Skeletal muscle tissue (tissue), 3 donors: ENCODE measurements at regions not wholly inside any gene's neighbourhood (a gene's known extent, or its start where the extent isn't known, plus 50 kb on each side); places are given as distances from the start of the nearest gene placed in this dataset.

ENCODE experiments used
- H3K27ac ChIP-seq: one replicate; pipeline ENCODE4 v1.7.0; 2013; ENCODE audit warnings: mild to moderate bottlenecking, low read depth, low read length, inconsistent platforms
- H3K27me3 ChIP-seq, 3 donors: one replicate each; pipeline ENCODE4 v1.7.0; 2013; ENCODE audit warnings: low read length in 3 of 3; ENCODE audit not compliant: control insufficient read depth in 3 of 3, insufficient read depth in 3 of 3
- H3K36me3 ChIP-seq, 3 donors: one replicate each; pipeline ENCODE4 v1.7.0; 2013; ENCODE audit warnings: low read length in 3 of 3; ENCODE audit not compliant: control insufficient read depth in 3 of 3, insufficient read depth in 3 of 3
- H3K4me1 ChIP-seq, 3 donors: one replicate each; pipeline ENCODE4 v1.7.0; 2013; ENCODE audit warnings: low read length in 3 of 3, mild to moderate bottlenecking in 3 of 3; ENCODE audit not compliant: control insufficient read depth in 3 of 3, insufficient read depth in 3 of 3
- H3K4me3 ChIP-seq, 3 donors: one replicate each; pipeline ENCODE4 v1.7.0; 2013; ENCODE audit warnings: low read length in 3 of 3
- H3K9ac ChIP-seq, 3 donors: one replicate each; pipeline ENCODE4 v1.7.0; 2013; ENCODE audit warnings: low read length in 3 of 3, mild to moderate bottlenecking in 3 of 3, moderate library complexity in 2 of 3, low read depth in 1 of 3
- H3K9me3 ChIP-seq, 3 donors: one replicate each; pipeline ENCODE4 v1.7.0; 2013; ENCODE audit warnings: low read length in 3 of 3; ENCODE audit not compliant: control insufficient read depth in 3 of 3
- donor health status: Osteomylitis.

- H3K4me3 ChIP-seq: no peak overlapping the region
- no peak overlapping the region for H3K27ac ChIP-seq
- no peak overlapping the region for H3K9ac ChIP-seq
- no peaks in the 10 kb centered on the region for H3K27me3 ChIP-seq
- no peaks in the 10 kb centered on the region for H3K36me3 ChIP-seq
- H3K4me1 ChIP-seq: no peaks in the 10 kb centered on the region
- no peaks in the 10 kb centered on the region for H3K9me3 ChIP-seq
Observed at GRCh38 chr6:121499666-121500065, 64.2 kb downstream of the GJA1 start.

GRCh38 chr6:121503589-121503991 is 68.1 kb downstream of the GJA1 start:
- H3K36me3 ChIP-seq: no peaks in the 10 kb centered on the region
- H3K27ac ChIP-seq: no peak overlapping the region
- H3K4me3 ChIP-seq: no peak overlapping the region
- no peak overlapping the region for H3K9ac ChIP-seq
- no peaks in the 10 kb centered on the region for H3K27me3 ChIP-seq
- H3K4me1 ChIP-seq: peaks cover 2 to 5% (median 4%) of the 10 kb centered on the region in 3 donors
- H3K9me3 ChIP-seq: no peaks in the 10 kb centered on the region

- no peaks in the 10 kb centered on the region for H3K9me3 ChIP-seq
- H3K4me1 ChIP-seq: peaks cover 2 to 5% (median 4%) of the 10 kb centered on the region in 3 donors
- H3K27ac ChIP-seq: no peak overlapping the region
- no peak overlapping the region for H3K4me3 ChIP-seq
- no peak overlapping the region for H3K9ac ChIP-seq
- no peaks in the 10 kb centered on the region for H3K36me3 ChIP-seq
- H3K27me3 ChIP-seq: no peaks in the 10 kb centered on the region
Observed at GRCh38 chr6:121504227-121504626, 68.8 kb downstream of the GJA1 start.

- H3K27me3 ChIP-seq: no peaks in the 10 kb centered on the region
- no peaks in the 10 kb centered on the region for H3K36me3 ChIP-seq
- no peak overlapping the region for H3K9ac ChIP-seq
- no peak overlapping the region for H3K27ac ChIP-seq
- H3K4me3 ChIP-seq: no peak overlapping the region
- H3K4me1 ChIP-seq: peaks cover 2 to 5% (median 4%) of the 10 kb centered on the region in 3 donors
- H3K9me3 ChIP-seq: no peaks in the 10 kb centered on the region
Observed at GRCh38 chr6:121505284-121505683, 69.8 kb downstream of the GJA1 start.

- Histone ChIP-seq H3K27me3 (no peaks in the 10 kb centered on the region), H3K36me3 (no peaks in the 10 kb centered on the region), H3K4me3 (no peak overlapping the region), H3K4me1 (peaks cover 2 to 5% (median 4%) of the 10 kb centered on the region in 3 donors), H3K27ac (peak overlapping the region; percentile 76), H3K9me3 (no peaks in the 10 kb centered on the region), H3K9ac (no peak overlapping the region)
Observed at GRCh38 chr6:121506761-121507754, 71.6 kb downstream of the GJA1 start.

GRCh38 chr6:121510568-121511177 is 75.2 kb downstream of the GJA1 start:
- no peak overlapping the region for H3K9ac ChIP-seq
- H3K36me3 ChIP-seq: no peaks in the 10 kb centered on the region
- H3K27me3 ChIP-seq: no peaks in the 10 kb centered on the region
- H3K9me3 ChIP-seq: no peaks in the 10 kb centered on the region
- H3K4me3 ChIP-seq: no peak overlapping the region
- peaks cover 2 to 5% (median 4%) of the 10 kb centered on the region in 3 donors for H3K4me1 ChIP-seq
- H3K27ac ChIP-seq: no peak overlapping the region

- Histone ChIP-seq H3K27ac (no peak overlapping the region), H3K9me3 (no peaks in the 10 kb centered on the region), H3K27me3 (no peaks in the 10 kb centered on the region), H3K4me1 (no peaks in the 10 kb centered on the region), H3K9ac (no peak overlapping the region), H3K4me3 (no peak overlapping the region), H3K36me3 (no peaks in the 10 kb centered on the region)
Observed at GRCh38 chr6:121515630-121516265, 80.3 kb downstream of the GJA1 start.

- H3K9me3 ChIP-seq: no peaks in the 10 kb centered on the region
- no peaks in the 10 kb centered on the region for H3K27me3 ChIP-seq
- no peaks in the 10 kb centered on the region for H3K4me1 ChIP-seq
- H3K27ac ChIP-seq: no peak overlapping the region
- H3K9ac ChIP-seq: no peak overlapping the region
- no peaks in the 10 kb centered on the region for H3K36me3 ChIP-seq
- H3K4me3 ChIP-seq: no peak overlapping the region
Observed at GRCh38 chr6:121516331-121516730, 80.9 kb downstream of the GJA1 start.

GRCh38 chr6:121520337-121521163 is 85.1 kb downstream of the GJA1 start:
- Histone ChIP-seq H3K9ac (no peak overlapping the region), H3K27ac (no peak overlapping the region)

More at GRCh38 chr6:121520337-121521163, 85.1 kb downstream of the GJA1 start:
- no peaks in the 10 kb centered on the region for H3K9me3 ChIP-seq
- H3K4me1 ChIP-seq: peaks cover 0 to 3% (median 0%) of the 10 kb centered on the region in 3 donors
- H3K4me3 ChIP-seq: no peak overlapping the region
- no peaks in the 10 kb centered on the region for H3K36me3 ChIP-seq
- no peaks in the 10 kb centered on the region for H3K27me3 ChIP-seq
